CD8-positive, alpha-beta memory T cell (primary cell): ENCODE measurements at regions not wholly inside any gene's neighbourhood (a gene's known extent, or its start where the extent isn't known, plus 50 kb on each side); places are given as distances from the start of the nearest gene placed in this dataset.

Experiments used
- CTCF ChIA-PET: fragments of 350-600 bp; sonication (Branson Sonifier 250); formaldehyde crosslinking; loops from one replicate; lab custom pipeline; 2021; ENCODE audit warnings: antibody characterized with exemption; lab: Charles Lee
- POLR2A ChIA-PET: fragments of 350-600 bp; sonication (Branson Sonifier 250); formaldehyde crosslinking; loops from one replicate; lab custom pipeline; 2021; ENCODE audit warnings: antibody characterized with exemption; lab: Charles Lee
- DNase-seq, 5 donors: peaks; one replicate each; pipeline versions ENCODE4 v3.0.0 to v3.0.0-alpha.2; 2020 to 2022; ENCODE audit warnings: mixed read lengths in 1 of 5
- H3K27ac ChIP-seq: one replicate; pipeline ENCODE4 v1.7.0; 2013; ENCODE audit warnings: low read depth, mild to moderate bottlenecking, low read length, moderate library complexity
- H3K27me3 ChIP-seq: 2 replicates; pipeline ENCODE4 v1.7.0; 2013; ENCODE audit warnings: low read length, mild to moderate bottlenecking; ENCODE audit not compliant: insufficient read depth, poor library complexity, severe bottlenecking
- H3K36me3 ChIP-seq: 2 replicates; pipeline ENCODE4 v1.7.0; 2013; ENCODE audit warnings: mild to moderate bottlenecking, low read length, moderate library complexity; ENCODE audit not compliant: insufficient read depth
- H3K4me1 ChIP-seq: 2 replicates; pipeline ENCODE4 v1.7.0; 2013; ENCODE audit warnings: mild to moderate bottlenecking, low read length, moderate library complexity; ENCODE audit not compliant: insufficient read depth
- H3K4me3 ChIP-seq: 2 replicates; pipeline ENCODE4 v1.7.0; 2013; ENCODE audit warnings: mild to moderate bottlenecking, low read length
- H3K9me3 ChIP-seq: 2 replicates; pipeline ENCODE4 v1.7.0; 2013; ENCODE audit warnings: mild to moderate bottlenecking, low read length
- H3K27ac Mint-ChIP-seq, 8 donors: one replicate each; pipeline ENCODE4 v1.8.0; 2020 to 2021; ENCODE audit warnings: mixed read lengths in 8 of 8, mild to moderate bottlenecking in 6 of 8, inconsistent platforms in 3 of 8, moderate library complexity in 3 of 8
- H3K27me3 Mint-ChIP-seq, 2 donors: one replicate each; pipeline ENCODE4 v1.8.0; 2020 to 2021; ENCODE audit warnings: mixed read lengths in 2 of 2, mild to moderate bottlenecking in 1 of 2, moderate library complexity in 1 of 2
- H3K36me3 Mint-ChIP-seq, 3 donors: one replicate each; pipeline ENCODE4 v1.8.0; 2020 to 2021; ENCODE audit warnings: mixed read lengths in 3 of 3, inconsistent platforms in 1 of 3, mild to moderate bottlenecking in 1 of 3
- H3K4me1 Mint-ChIP-seq, 3 donors: one replicate each; pipeline ENCODE4 v1.8.0; 2020 to 2021; ENCODE audit warnings: mixed read lengths in 3 of 3, inconsistent platforms in 1 of 3, mild to moderate bottlenecking in 1 of 3
- H3K4me3 Mint-ChIP-seq, 7 donors: one replicate each; pipeline ENCODE4 v1.8.0; 2020 to 2021; ENCODE audit warnings: mixed read lengths in 7 of 7, mild to moderate bottlenecking in 6 of 7, moderate library complexity in 4 of 7, inconsistent platforms in 2 of 7
- H3K9me3 Mint-ChIP-seq, 5 donors: one replicate each; pipeline ENCODE4 v1.8.0; 2020 to 2022; ENCODE audit warnings: mixed read lengths in 5 of 5, mild to moderate bottlenecking in 3 of 5, moderate library complexity in 2 of 5, inconsistent platforms in 1 of 5

GRCh38 chr2:19043893-19044292, 314.5 kb downstream of the OSR1 start:
- Mint-ChIP-seq H3K27me3 (no peaks in the 10 kb centered on the region), H3K4me1 (no peaks in the 10 kb centered on the region), H3K4me3 (no peak overlapping the region), H3K36me3 (peaks cover 0 to 2% (median 0%) of the 10 kb centered on the region in 3 donors), H3K9me3 (peaks cover 0 to 4% (median 0%) of the 10 kb centered on the region in 5 donors), H3K27ac (no peak overlapping the region)
- Histone ChIP-seq H3K27me3 (no peaks in the 10 kb centered on the region), H3K36me3 (no peaks in the 10 kb centered on the region), H3K4me3 (no peak overlapping the region), H3K27ac (no peak overlapping the region), H3K4me1 (no peaks in the 10 kb centered on the region), H3K9me3 (no peaks in the 10 kb centered on the region)
- ChIA-PET CTCF (no interaction called here), POLR2A (no interaction called here)
- no peak for DNase-seq

- Histone ChIP-seq H3K27me3 (no peaks in the 10 kb centered on the region), H3K4me3 (no peak overlapping the region), H3K4me1 (no peaks in the 10 kb centered on the region), H3K27ac (no peak overlapping the region), H3K9me3 (no peaks in the 10 kb centered on the region), H3K36me3 (no peaks in the 10 kb centered on the region)
- H3K9me3 Mint-ChIP-seq = peaks cover 0 to 4% (median 0%) of the 10 kb centered on the region in 5 donors
- H3K27ac Mint-ChIP-seq = no peak overlapping the region
- CTCF ChIA-PET = no interaction called here
- no peak for DNase-seq
- POLR2A ChIA-PET = no interaction called here
- H3K4me1 Mint-ChIP-seq = no peaks in the 10 kb centered on the region
- H3K36me3 Mint-ChIP-seq = no peaks in the 10 kb centered on the region
- H3K4me3 Mint-ChIP-seq = no peak overlapping the region
- H3K27me3 Mint-ChIP-seq = peaks cover 0 to 4% of the 10 kb centered on the region in 2 donors
Measured at GRCh38 chr2:19041434-19042041, 316.9 kb downstream of the OSR1 start.

GRCh38 chr2:19038071-19039015, 320.1 kb downstream of the OSR1 start:
- Mint-ChIP-seq H3K9me3 (peaks cover 0 to 2% (median 0%) of the 10 kb centered on the region in 5 donors), H3K4me3 (no peak overlapping the region), H3K4me1 (no peaks in the 10 kb centered on the region), H3K27ac (no peak overlapping the region), H3K27me3 (peaks cover 0 to 4% of the 10 kb centered on the region in 2 donors), H3K36me3 (no peaks in the 10 kb centered on the region)
- no peaks in the 10 kb centered on the region for H3K36me3 ChIP-seq
- H3K27me3 ChIP-seq = no peaks in the 10 kb centered on the region
- no peaks in the 10 kb centered on the region for H3K9me3 ChIP-seq
- no peak overlapping the region for H3K4me3 ChIP-seq
- ChIA-PET CTCF (no interaction called here), POLR2A (no interaction called here)
- no peak overlapping the region for H3K27ac ChIP-seq
- DNase-seq = no peak
- H3K4me1 ChIP-seq = no peaks in the 10 kb centered on the region

- no peaks in the 10 kb centered on the region for H3K36me3 Mint-ChIP-seq
- H3K9me3 Mint-ChIP-seq = no peaks in the 10 kb centered on the region
- CTCF ChIA-PET = no interaction called here
- POLR2A ChIA-PET = no interaction called here
- H3K4me3 Mint-ChIP-seq = no peak overlapping the region
- no peak overlapping the region for H3K27ac Mint-ChIP-seq
- no peaks in the 10 kb centered on the region for H3K4me1 Mint-ChIP-seq
- H3K9me3 ChIP-seq = no peaks in the 10 kb centered on the region
- H3K36me3 ChIP-seq = no peaks in the 10 kb centered on the region
- peaks cover 0 to 4% of the 10 kb centered on the region in 2 donors for H3K27me3 Mint-ChIP-seq
- no peak overlapping the region for H3K27ac ChIP-seq
- DNase-seq = no peak
- no peaks in the 10 kb centered on the region for H3K27me3 ChIP-seq
- no peaks in the 10 kb centered on the region for H3K4me1 ChIP-seq
- H3K4me3 ChIP-seq = no peak overlapping the region
Measured at GRCh38 chr2:19036091-19036490, 322.3 kb downstream of the OSR1 start.

GRCh38 chr2:19035238-19035637, 323.2 kb downstream of the OSR1 start:
- Mint-ChIP-seq H3K36me3 (no peaks in the 10 kb centered on the region), H3K27ac (no peak overlapping the region), H3K9me3 (peaks cover 0 to 1% (median 0%) of the 10 kb centered on the region in 5 donors), H3K4me3 (no peak overlapping the region), H3K4me1 (no peaks in the 10 kb centered on the region), H3K27me3 (peaks cover 0 to 4% of the 10 kb centered on the region in 2 donors)
- ChIA-PET POLR2A (no interaction called here), CTCF (no interaction called here)
- DNase-seq = no peak
- no peaks in the 10 kb centered on the region for H3K36me3 ChIP-seq
- H3K9me3 ChIP-seq = no peaks in the 10 kb centered on the region
- no peaks in the 10 kb centered on the region for H3K4me1 ChIP-seq
- no peak overlapping the region for H3K4me3 ChIP-seq
- H3K27me3 ChIP-seq = no peaks in the 10 kb centered on the region
- H3K27ac ChIP-seq = no peak overlapping the region

GRCh38 chr2:19033240-19033639, 325.2 kb downstream of the OSR1 start:
- no peak overlapping the region for H3K27ac Mint-ChIP-seq
- no peak overlapping the region for H3K4me3 Mint-ChIP-seq
- no peaks in the 10 kb centered on the region for H3K36me3 Mint-ChIP-seq

GRCh38 chr2:19031642-19032041, 326.8 kb downstream of the OSR1 start:
- H3K27ac ChIP-seq = no peak overlapping the region
- H3K27me3 Mint-ChIP-seq = peaks cover 0 to 5% of the 10 kb centered on the region in 2 donors
- peaks cover 0 to 1% (median 0%) of the 10 kb centered on the region in 5 donors for H3K9me3 Mint-ChIP-seq
- H3K4me1 ChIP-seq = no peaks in the 10 kb centered on the region
- no peak overlapping the region for H3K4me3 ChIP-seq
- no peaks in the 10 kb centered on the region for H3K36me3 ChIP-seq
- H3K4me1 Mint-ChIP-seq = no peaks in the 10 kb centered on the region
- no peak overlapping the region for H3K27ac Mint-ChIP-seq
- H3K4me3 Mint-ChIP-seq = no peak overlapping the region
- no peaks in the 10 kb centered on the region for H3K9me3 ChIP-seq
- ChIA-PET CTCF (no interaction called here), POLR2A (no interaction called here)
- no peaks in the 10 kb centered on the region for H3K36me3 Mint-ChIP-seq
- no peak for DNase-seq
- no peaks in the 10 kb centered on the region for H3K27me3 ChIP-seq

More at GRCh38 chr2:19033240-19033639, 325.2 kb downstream of the OSR1 start:
- Histone ChIP-seq H3K9me3 (no peaks in the 10 kb centered on the region), H3K36me3 (no peaks in the 10 kb centered on the region), H3K4me3 (no peak overlapping the region), H3K4me1 (no peaks in the 10 kb centered on the region), H3K27me3 (no peaks in the 10 kb centered on the region), H3K27ac (no peak overlapping the region)
- DNase-seq = no peak
- ChIA-PET POLR2A (no interaction called here), CTCF (no interaction called here)
- peaks cover 0 to 1% (median 0%) of the 10 kb centered on the region in 5 donors for H3K9me3 Mint-ChIP-seq
- H3K27me3 Mint-ChIP-seq = peaks cover 0 to 5% of the 10 kb centered on the region in 2 donors
- H3K4me1 Mint-ChIP-seq = no peaks in the 10 kb centered on the region

GRCh38 chr2:19029655-19030054, 328.8 kb downstream of the OSR1 start:
- Histone ChIP-seq H3K27ac (no peak overlapping the region), H3K4me3 (no peak overlapping the region), H3K27me3 (no peaks in the 10 kb centered on the region), H3K9me3 (no peaks in the 10 kb centered on the region), H3K4me1 (no peaks in the 10 kb centered on the region), H3K36me3 (no peaks in the 10 kb centered on the region)
- H3K27ac Mint-ChIP-seq = no peak overlapping the region
- peaks cover 0 to 5% of the 10 kb centered on the region in 2 donors for H3K27me3 Mint-ChIP-seq
- peaks cover 0 to 2% (median 0%) of the 10 kb centered on the region in 5 donors for H3K9me3 Mint-ChIP-seq
- H3K4me3 Mint-ChIP-seq = no peak overlapping the region
- peaks cover 0 to 11% (median 2%) of the 10 kb centered on the region in 3 donors for H3K36me3 Mint-ChIP-seq
- ChIA-PET POLR2A (no interaction called here), CTCF (no interaction called here)
- no peak for DNase-seq
- H3K4me1 Mint-ChIP-seq = no peaks in the 10 kb centered on the region
